GM19463 (cell line): ENCODE measurements at regions not wholly inside any gene's neighbourhood (a gene's known extent, or its start where the extent isn't known, plus 50 kb on each side); places are given as distances from the start of the nearest gene placed in this dataset.

Source experiments
- ATAC-seq: cut with Tn5 transposase; IDR thresholded peaks from one replicate; pipeline ENCODE4 v1.9.1; 2021; ENCODE audit warnings: mild to moderate bottlenecking, moderate library complexity; ENCODE audit not compliant: unreplicated experiment

GRCh38 chr10:78812571-78813318 lies 256.0 kb upstream of the ZMIZ1 start:
- no peak for ATAC-seq

- ATAC-seq = no peak
Observed at GRCh38 chr10:78813526-78813925, 255.2 kb upstream of the ZMIZ1 start.

- no peak for ATAC-seq
Observed at GRCh38 chr10:78813998-78814399, 254.8 kb upstream of the ZMIZ1 start.

- ATAC-seq = no peak
Observed at GRCh38 chr10:78814407-78814806, 254.4 kb upstream of the ZMIZ1 start.

- ATAC-seq = no peak
Observed at GRCh38 chr10:78815702-78816334, 252.9 kb upstream of the ZMIZ1 start.

- ATAC-seq = no peak
Observed at GRCh38 chr10:78817361-78817760, 251.4 kb upstream of the ZMIZ1 start.

GRCh38 chr10:78817804-78818203 lies 251.0 kb upstream of the ZMIZ1 start:
- no peak for ATAC-seq

GRCh38 chr10:78819361-78820006 lies 249.3 kb upstream of the ZMIZ1 start:
- ATAC-seq = no peak

- ATAC-seq = no peak
Observed at GRCh38 chr10:78820007-78820362, 248.8 kb upstream of the ZMIZ1 start.

- no peak for ATAC-seq
Observed at GRCh38 chr10:78821052-78821451, 247.7 kb upstream of the ZMIZ1 start.

GRCh38 chr10:78828647-78829539 lies 239.9 kb upstream of the ZMIZ1 start:
- no peak for ATAC-seq

GRCh38 chr10:78829565-78829964 lies 239.2 kb upstream of the ZMIZ1 start:
- ATAC-seq = no peak

- no peak for ATAC-seq
Observed at GRCh38 chr10:78830062-78830975, 238.4 kb upstream of the ZMIZ1 start.

- ATAC-seq = no peak
Observed at GRCh38 chr10:78830976-78831375, 237.8 kb upstream of the ZMIZ1 start.

GRCh38 chr10:78831461-78831860 lies 237.3 kb upstream of the ZMIZ1 start:
- ATAC-seq = no peak

- ATAC-seq = no peak
Observed at GRCh38 chr10:78832281-78832680, 236.5 kb upstream of the ZMIZ1 start.

GRCh38 chr10:78838141-78838657 lies 230.6 kb upstream of the ZMIZ1 start:
- ATAC-seq = no peak

GRCh38 chr10:78843495-78843894 lies 225.3 kb upstream of the ZMIZ1 start:
- no peak for ATAC-seq

GRCh38 chr10:78844960-78845607 lies 223.7 kb upstream of the ZMIZ1 start:
- ATAC-seq = no peak
